COLO829 (cell line): ENCODE measurements at regions not wholly inside any gene's neighbourhood (a gene's known extent, or its start where the extent isn't known, plus 50 kb on each side); places are given as distances from the start of the nearest gene placed in this dataset.

Source experiments
- DNase-seq: peaks from one replicate; pipeline ENCODE4 v3.0.0; 2012; ENCODE audit warnings: low spot score

DNA sequence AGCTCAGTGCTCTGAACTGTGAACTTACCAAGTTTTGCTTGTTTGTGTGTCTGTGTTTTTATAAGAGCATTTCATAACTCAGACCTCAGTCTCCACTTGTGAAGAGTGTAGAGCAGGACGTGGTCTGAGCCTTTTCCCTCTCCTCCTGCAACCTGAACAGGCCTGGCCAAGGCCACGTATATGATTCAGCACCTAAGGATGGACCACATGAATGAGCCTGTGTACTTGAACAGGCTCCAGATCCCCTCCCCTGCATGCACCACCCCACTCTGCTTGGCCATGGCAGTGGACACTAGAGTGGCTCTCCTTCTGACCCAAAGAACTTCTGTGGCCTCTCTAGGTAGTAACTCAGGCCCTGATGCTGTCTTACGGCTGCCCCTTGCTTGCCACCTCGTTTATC lies 125.9 kb upstream of the FSTL4 start:
- DNase-seq, result no peak

DNA sequence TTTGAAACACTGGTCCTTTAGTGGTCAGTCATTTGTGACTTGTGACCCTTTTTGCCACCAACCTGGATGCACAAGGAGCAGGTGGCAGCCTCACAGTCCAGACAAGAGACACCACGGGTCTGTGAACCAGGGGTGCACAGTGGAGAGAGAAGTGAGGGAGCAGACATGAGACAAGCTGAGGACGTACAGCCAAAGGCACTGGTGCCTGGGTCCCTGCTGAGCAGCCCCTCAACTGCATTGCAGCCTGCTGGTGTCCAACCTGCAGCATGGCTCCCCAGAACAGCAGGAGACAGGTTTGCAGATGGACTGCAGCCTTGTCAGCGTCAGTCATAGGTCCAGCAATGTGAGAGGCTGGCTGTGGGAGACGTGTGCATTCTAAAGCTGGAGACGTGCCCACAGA lies 124.2 kb upstream of the FSTL4 start:
- no peak for DNase-seq

DNA sequence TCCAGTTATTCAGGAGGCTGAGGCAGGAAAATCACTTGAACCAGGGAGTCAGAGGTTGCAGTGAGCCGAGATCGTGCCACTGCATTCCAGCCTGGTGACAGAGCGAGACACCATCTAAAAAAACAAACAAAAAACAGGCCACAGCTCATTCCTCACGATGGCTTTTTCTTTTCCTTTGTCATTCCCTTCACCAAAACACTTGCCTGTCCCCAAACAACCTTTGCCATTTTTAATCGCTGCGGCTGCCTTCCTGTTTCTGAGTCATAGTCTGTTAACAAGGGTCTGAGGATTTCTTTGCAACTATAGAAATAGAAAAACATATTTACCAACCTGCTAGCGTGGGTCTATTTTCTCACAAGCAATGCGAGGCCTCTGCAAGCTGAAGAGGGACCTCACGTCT lies 123.0 kb upstream of the FSTL4 start:
- DNase-seq, result no peak

DNA sequence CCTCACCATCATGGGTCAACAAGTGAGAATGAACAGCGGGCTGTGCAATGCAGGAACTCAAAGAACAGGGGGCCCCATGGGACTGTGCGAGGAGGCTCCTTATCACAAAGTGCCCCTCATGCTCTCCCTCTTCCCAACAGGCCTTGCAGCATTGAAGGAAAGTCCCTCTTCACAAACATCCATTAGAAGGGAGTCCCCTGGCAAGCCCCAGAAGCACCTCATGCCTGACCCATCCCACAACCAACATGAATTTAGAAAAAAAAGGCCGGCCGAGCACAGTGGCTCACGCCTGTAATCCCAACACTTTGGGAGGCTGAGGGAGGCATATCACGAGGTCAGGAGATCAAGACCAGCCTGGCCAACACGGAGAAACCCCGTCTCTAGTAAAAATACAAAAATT lies 122.6 kb upstream of the FSTL4 start:
- DNase-seq, result no peak

DNA sequence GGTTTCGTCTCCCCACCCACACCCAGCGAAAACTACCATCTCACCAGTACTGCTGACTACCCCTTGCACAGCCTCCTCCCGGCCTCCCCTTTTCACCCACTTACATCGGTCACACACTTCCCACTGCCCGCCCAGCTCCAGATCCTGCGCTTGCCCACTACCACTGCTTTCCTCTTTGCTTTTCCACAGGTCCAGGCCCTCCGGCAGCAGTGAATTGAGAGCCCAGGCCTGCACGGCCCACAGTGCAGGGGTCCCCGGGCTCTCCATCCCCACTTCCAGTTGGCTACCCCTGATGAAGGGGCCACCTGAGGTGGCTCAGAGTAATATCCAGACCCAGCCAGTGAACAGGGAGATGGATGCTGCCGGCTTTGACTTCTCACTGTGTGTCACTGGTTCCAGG lies 120.2 kb upstream of the FSTL4 start:
- no peak for DNase-seq

DNA sequence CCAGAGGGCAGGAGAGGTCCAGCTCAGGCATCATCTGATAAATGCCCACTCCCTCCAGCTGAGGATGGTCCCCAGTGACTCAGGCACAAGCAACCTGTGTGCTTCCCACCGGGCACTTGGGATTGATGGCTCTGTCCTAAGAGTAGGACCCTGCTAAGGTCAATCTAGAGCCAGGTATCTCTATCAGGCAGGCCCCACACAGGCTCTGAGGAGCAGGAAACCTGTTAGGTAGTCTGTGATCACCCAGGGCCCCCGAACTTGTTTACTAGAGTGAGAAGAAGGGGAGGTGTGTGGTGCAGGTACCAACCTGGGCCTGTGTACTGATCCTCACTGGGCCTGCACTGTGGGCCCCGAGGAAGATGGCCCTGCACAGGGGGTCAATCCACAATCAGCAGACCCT lies 119.6 kb upstream of the FSTL4 start:
- no peak for DNase-seq

DNA sequence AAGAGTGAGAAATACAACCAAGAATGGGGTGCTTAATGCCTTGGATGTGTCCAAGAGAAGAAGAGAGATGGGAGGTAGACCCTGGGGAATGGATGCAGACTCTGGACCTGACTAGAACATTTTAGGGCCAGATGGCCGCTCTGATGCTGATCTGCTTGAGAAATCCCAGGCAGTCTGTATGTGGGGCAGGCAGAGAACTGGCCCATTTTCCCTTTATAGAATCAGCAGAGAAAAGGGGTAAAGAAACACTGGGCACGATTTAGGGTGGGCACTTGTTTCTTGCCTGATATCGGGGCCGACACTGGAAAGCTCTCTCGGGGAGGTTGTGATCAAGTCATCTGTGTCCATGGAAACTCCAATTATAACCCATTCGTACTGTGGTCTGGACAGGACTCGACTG lies 118.5 kb upstream of the FSTL4 start:
- DNase-seq, result no peak

DNA sequence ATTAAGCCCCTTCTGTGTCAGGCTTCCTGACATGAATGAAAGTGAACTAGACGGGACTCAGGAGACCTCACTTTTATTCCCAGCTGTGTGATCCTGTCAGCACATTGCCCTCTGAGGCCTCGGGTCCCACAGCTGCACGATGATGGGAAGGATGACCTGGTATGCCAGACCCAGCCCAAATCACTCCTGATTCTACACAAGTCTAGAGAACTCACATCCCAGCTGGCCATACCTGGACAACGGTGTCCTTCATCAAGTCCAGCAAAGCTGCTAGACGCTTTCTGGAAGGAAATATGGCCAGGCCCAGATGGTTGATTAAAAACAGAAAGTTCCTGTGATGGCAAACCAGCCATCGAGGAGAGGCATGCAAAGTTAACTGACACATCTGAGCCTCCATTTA lies 118.0 kb upstream of the FSTL4 start:
- DNase-seq, result no peak

DNA sequence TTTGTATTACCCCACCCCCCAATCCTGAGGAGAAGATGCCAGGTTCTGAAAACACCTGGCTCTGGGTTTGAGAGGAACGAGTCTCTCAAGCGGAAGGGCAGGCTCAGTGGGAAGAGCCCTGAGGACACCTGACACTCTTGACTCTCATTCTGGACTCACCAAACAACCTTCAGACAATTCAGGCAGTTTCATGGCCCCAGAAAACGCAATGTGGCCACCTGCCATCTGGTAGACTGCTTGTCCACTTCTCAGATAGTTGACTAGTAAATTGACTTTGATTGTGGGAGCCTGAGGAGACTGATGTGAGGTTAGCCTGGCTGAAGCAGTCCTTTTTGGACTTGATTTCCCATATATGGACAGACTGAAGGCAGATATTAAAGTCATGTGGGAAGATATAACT lies 117.5 kb upstream of the FSTL4 start:
- DNase-seq, result no peak

DNA sequence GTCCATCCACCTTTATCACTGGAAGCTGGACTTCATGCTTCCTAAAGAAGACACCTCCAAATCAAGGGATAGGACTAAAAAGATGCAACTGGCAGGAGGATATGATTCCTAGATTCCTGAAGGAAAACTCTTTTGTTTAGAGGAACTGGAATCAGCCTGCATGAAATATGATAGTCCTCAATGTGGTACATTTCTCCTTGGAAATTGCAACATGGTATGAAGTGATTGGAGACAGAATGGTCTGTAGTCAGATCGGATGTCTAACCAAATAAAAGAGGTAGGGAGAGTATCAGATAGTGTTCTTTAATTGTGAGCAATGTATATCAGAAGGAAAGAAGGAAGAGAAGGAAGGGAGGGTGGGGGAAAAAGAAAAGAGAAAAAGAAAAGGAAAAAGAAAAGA lies 116.1 kb upstream of the FSTL4 start:
- no peak for DNase-seq

DNA sequence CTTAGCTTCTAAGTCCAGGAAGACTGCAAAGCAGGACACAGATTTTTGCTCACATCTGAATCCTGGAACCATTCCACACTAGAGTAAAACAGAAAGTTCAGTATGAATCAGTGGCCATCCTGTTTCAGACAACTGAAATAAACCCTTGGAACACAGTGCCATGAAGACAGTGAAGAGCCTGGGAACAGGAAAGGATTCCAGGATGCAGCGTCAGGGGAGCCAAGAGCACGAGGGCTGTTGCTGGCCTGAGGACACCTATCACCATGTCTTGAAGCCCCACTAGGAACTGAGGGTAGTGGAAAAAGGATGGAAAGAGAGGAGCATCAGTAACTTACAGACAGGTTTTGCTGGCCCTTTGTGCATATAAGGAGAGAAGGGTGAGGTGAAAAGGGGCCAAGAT lies 115.3 kb upstream of the FSTL4 start:
- no peak for DNase-seq

DNA sequence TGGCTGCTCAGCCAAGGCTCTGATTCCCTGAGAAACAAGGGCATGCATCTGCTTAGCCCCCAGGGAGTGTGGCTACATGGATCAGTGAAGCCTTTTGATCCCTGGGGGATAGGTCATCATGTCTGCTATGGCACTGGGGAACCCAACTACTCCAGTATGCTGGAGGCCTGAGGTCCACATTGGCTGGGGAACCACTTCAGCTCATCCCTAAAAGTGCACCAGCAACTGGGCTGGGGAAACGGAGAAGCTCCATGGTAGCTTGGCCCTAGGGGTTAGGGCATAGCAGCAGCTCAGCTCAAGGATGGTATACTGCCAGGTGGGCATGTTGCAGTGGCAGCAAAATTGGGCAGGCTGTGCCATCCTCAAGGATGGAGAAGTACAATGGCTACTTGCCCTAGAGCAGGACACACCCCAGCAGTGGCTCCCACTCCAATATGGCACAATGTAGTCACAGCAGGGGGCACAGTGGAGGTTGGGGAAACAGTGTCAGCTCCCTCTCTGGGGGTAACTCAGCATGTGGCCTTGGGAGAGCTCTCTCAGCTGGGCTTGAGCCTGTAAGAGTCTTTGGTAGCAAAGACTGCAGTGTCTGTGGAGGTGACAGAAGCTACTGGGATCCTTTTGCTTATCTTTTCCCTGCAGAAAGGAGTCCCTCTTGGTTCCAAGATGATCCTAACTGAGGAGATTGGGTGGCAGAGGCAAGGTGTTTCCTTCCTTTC lies 111.5 kb upstream of the FSTL4 start:
- DNase-seq, result no peak

DNA sequence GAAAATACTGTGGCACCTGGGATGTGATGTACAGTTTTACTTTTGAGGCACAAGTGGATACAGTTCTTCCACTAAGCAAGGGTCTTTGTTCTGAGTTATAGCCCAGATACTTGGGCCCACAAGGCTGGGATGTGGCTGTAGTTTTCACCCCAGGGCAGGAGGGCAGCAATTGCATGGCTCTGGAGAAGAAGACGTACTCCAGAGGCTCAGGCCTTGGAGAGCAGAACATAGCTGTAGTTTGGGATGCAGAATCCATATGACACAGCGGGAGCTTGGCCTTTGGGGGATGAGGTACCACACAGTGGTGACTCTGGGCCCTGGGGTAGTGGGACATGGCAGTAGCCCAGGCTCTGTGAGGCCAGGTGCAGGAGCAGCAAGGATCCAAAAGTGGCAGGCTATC lies 110.8 kb upstream of the FSTL4 start:
- no peak for DNase-seq

DNA sequence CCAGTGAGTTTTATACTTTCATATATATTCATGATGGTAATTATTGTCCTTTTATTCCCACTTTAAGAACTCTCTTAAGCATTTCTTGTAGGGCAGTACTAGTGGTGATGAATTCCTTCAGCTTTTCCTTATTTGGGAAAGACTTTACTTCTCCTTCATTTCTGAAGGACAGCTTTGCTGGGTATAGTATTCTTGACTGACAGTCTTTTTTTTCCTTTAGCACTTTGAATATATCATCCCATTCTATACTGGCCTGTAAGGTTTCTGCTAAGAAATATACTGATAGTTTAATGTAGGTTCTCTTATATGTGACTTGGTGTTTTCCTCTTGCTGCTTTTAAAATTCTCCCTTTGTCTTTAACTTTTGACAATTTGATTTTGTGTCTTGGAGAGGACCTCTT lies 109.0 kb upstream of the FSTL4 start:
- DNase-seq, result no peak

DNA sequence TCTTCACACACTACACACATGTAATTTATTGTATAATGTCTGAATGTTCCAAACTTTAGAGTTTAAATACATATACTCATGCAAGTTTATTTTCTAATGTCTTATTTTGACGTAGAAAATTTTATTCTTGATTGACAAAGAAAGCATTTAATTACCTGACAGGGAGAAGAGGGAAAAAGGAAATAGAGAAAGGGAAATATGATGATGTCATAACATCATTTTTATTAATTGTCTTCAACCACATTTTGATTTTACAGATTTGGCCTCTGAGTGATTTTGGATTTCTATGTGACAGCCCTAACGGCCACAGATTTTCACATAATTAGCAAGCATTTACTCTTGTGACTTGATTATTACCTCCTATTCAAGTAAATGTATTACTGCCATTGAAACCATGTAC lies 106.1 kb upstream of the FSTL4 start:
- DNase-seq, result no peak

DNA sequence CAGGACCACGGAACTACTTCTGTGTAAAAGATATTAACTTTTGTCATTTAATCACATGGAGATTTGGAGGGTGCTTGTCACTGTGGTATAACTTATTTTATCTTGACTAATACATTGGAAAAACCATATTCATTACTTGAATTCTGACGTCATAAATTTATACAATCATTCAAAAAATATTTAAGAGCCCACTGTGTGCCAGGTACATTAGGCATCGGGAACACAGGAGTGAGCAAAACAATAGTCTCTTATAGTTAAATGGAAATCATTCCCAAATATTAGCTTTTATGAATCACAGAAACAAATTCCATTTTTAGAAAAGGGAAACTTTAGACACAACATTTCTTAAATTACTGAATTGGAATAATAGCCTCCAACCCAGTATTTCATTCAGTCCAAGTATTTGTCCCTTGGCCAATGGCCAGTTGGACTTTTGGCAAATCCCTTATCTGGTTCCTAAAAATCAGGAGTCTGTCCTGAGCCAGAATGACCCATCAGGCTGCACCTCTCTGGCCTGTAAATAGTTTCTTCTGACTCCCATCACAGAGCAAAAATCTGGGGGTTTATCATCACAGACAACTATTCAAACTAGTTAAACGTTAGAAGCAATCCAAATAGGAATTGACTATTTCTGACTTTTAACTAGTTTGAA lies 104.3 kb upstream of the FSTL4 start:
- no peak for DNase-seq

DNA sequence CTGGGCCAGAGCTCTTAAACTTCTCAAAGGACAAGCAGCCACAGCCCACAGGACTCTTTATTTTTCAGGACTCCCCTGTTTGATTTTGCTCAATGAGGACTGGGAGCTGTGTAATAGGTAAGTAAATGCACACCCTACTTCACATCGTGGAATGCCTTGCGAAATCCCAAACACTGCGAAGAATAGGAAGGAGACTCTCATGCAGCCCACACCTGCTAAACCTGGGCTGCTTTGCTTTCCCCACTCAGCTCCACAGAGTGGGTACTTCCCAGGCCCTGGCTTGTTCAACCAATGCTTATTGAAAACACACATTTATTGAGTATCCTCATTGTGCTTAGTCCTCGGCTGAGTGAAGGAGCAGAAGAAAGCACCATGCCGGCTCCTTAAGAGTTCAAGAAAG lies 103.3 kb upstream of the FSTL4 start:
- DNase-seq, result no peak

DNA sequence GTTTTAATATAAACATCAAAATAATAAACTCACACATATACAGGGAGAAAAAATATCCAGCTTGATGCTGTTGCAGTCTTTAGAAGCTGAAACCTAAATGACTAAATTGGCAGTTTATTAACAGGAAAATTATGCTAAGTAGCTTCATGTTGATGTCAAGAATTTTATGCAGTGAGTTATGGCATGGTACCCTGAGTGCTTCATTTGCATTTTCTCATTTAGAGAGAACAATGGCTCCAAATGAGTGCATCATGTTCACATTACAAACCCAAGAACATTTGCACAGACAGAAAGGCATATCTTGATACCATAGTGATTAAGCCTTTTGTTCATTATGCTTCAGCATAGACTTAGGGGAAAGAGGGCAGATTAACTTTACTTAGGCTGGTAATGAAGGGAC lies 102.9 kb upstream of the FSTL4 start:
- no peak for DNase-seq

DNA sequence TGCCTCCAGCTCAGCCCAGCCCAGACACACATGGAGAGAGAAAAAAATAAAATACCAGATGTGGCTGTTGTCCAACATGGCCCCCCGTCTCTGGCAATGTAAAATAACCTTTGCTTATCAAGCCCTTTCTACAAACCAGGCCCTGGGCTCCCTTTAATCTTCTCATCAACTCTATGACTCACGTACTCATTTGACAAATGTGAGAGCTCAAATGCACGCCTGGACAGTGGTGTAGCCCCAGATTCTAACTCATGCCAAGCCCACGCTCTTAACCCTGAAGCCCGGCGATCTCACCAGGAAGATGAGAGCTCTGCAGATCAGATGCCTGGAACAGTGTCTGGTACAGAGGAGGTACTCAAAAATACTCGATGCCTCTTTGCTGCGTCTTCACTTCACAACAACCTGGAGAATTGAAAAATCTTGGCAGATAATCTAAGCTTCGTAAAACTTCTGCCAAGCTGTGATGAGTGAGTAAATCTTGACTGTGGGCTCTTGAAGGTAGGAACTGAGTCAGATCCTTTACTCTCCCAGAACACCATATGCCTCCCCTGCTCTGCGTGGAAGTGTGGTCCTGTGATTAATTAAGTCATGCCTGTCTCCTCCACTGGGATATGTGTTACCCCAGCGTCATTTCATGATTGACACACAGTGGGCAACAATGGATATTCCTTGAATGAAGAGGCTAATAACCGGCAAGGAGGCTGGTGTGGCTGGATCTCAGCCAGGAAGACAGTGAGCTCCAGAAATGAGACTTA lies 102.0 kb upstream of the FSTL4 start:
- no peak for DNase-seq

DNA sequence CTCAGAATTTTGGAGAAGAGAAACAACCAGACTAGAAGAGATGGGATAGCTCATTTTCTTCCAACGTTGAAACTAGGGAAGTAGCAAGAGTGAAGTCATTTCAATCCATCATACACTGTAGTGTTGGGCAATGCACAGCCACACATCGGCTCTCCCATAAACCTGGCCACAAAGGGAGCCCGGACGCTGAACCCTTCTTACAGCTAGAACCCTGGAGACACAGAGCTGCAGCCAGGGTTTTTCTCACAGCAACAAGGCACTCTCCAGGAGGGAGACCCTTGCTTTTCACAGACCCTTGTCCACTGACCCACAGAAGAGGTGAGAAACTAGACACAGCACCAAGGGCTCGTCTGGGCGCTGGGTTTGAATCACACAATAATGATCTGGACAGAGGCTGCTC lies 101.4 kb upstream of the FSTL4 start:
- no peak for DNase-seq

DNA sequence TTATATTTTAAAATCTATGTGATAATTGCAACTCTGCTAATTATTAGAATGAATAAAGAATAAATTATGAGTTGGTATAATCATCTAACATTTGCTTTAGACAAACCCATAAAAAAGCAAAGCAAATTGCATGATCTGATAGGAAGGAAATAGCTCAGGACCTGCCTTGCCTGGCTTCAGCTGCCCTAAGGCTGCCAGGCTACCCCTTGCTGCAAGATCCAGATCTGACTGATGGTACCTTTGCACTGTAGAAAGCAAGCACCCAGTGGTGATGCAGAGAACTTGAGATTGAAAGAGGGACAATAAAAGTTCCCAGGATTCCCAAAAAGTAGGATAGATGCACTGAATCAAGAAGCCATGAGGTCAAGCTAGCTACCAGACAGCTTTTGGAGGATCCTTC lies 100.9 kb upstream of the FSTL4 start:
- no peak for DNase-seq

DNA sequence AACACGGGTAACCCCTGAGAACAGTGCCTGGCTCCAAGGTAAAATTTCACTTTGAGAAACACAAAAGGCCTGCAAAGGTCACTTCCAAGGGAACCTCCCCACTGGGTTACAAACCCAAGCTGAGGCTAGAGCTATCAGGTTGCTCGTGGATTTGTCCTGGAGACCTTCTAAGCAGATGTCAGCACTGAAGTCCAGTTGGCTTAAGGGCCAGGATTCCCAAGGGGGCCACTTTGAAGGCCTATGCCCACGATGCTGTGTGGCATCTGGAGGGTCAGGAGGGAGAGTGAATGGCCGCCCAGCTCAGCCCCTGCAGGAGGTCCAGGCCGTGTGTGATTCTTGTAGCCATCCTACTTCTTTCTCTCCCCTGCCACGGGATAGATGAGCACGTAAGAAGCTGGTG lies 100.2 kb upstream of the FSTL4 start:
- DNase-seq, result no peak

DNA sequence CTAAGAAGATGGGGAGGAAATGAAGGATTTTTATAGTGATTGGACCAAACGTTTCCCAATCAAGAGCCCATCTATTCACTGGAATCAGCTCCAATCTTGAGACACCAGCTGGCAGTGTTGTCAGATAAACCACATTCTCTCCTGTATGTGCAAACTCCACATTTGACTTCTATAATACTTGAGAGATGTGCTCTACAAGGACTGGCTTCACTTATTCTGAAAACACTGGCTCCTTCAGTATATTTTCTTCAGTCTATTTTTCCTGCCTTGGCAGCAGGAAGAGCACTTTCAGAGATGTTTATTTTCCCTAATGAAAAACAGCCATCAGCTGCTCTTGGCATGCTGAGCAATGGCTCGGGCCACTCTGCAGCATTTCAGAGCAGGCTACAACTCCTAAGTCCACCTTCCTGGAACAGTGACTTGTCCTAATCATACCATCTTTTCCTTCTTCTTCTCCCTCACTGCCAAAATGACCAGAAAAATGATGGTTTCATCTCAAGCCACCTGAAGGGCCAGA lies 96.9 kb upstream of the FSTL4 start:
- DNase-seq, result no peak
